Loucy (cell line): ENCODE measurements at regions not wholly inside any gene's neighbourhood (a gene's known extent, or its start where the extent isn't known, plus 50 kb on each side); places are given as distances from the start of the nearest gene placed in this dataset.

Experiments used
- CTCF ChIP-seq: fragments of 200-600 bp; sonication (generic); conservative IDR thresholded peaks from 2 replicates; pipeline ENCODE4 v1.5.1; 2014; ENCODE audit warnings: mild to moderate bottlenecking, antibody characterized with exemption, low read length
- EZH2phosphoT487 ChIP-seq: fragments of 200-600 bp; IDR thresholded peaks from 2 replicates; pipeline ENCODE4 v1.6.1; 2018; ENCODE audit warnings: antibody characterized with exemption, mild to moderate bottlenecking, moderate library complexity, borderline replicate concordance

GRCh38 chr6:51490101-51490500 is 597.3 kb downstream of the PKHD1 start:
- TF ChIP-seq CTCF (no peak), EZH2phosphoT487 (no peak)
